Upper lobe of right lung (tissue), 1 donor: ENCODE measurements at regions not wholly inside any gene's neighbourhood (a gene's known extent, or its start where the extent isn't known, plus 50 kb on each side); places are given as distances from the start of the nearest gene placed in this dataset.

ENCODE experiments used
- ATAC-seq: fragments of 200-7000 bp; cut with Tn5 transposase; one replicate; pipeline ENCODE4 v1.9.1; 2020; ENCODE audit warnings: mild to moderate bottlenecking, moderate library complexity
- DNase-seq: peaks from one replicate; pipeline ENCODE4 v3.0.0-alpha.2; 2020
- H3K27ac ChIP-seq: fragments of 200-600 bp; one replicate; pipeline ENCODE4 v1.8.0; 2022
- H3K27me3 ChIP-seq: fragments of 200-600 bp; one replicate; pipeline ENCODE4 v1.8.0; 2022; ENCODE audit warnings: mild to moderate bottlenecking
- H3K36me3 ChIP-seq: fragments of 200-600 bp; one replicate; pipeline ENCODE4 v1.8.0; 2022
- H3K4me1 ChIP-seq: fragments of 200-600 bp; one replicate; pipeline ENCODE4 v1.8.0; 2022
- H3K4me3 ChIP-seq: fragments of 200-600 bp; one replicate; pipeline ENCODE4 v1.8.0; 2022; ENCODE audit warnings: mild to moderate bottlenecking
- H3K9me3 ChIP-seq: fragments of 200-600 bp; one replicate; pipeline ENCODE4 v1.8.0; 2022
- intact Hi-C: fragments of 100-400 bp; cut with DNase I; formaldehyde crosslinking; loops from one replicate; pipeline ENCODE4 v1.11.0; 2022
- TF ChIP-seq, protein P1 (sequence below): fragments of 200-600 bp; IDR thresholded peaks from one replicate; pipeline ENCODE4 v1.8.0; 2022; ENCODE audit warnings: antibody characterized with exemption
- donor health status: DM: no; HTN: yes; CAD: no; lungs with severe emphysema.

GRCh38 chr3:71962561-71963240 is 177.8 kb upstream of the PROK2 start:
- Histone ChIP-seq H3K27me3 (no peaks in the 10 kb centered on the region), H3K4me3 (no peak overlapping the region), H3K27ac (no peak overlapping the region), H3K4me1 (no peaks in the 10 kb centered on the region), H3K36me3 (no peaks in the 10 kb centered on the region), H3K9me3 (no peaks in the 10 kb centered on the region)
- intact Hi-C loops, result no loop called here
- DNase-seq (no peak), ATAC-seq (no peak)
- TF ChIP-seq, protein P1, sequence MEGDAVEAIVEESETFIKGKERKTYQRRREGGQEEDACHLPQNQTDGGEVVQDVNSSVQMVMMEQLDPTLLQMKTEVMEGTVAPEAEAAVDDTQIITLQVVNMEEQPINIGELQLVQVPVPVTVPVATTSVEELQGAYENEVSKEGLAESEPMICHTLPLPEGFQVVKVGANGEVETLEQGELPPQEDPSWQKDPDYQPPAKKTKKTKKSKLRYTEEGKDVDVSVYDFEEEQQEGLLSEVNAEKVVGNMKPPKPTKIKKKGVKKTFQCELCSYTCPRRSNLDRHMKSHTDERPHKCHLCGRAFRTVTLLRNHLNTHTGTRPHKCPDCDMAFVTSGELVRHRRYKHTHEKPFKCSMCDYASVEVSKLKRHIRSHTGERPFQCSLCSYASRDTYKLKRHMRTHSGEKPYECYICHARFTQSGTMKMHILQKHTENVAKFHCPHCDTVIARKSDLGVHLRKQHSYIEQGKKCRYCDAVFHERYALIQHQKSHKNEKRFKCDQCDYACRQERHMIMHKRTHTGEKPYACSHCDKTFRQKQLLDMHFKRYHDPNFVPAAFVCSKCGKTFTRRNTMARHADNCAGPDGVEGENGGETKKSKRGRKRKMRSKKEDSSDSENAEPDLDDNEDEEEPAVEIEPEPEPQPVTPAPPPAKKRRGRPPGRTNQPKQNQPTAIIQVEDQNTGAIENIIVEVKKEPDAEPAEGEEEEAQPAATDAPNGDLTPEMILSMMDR, result no peak

GRCh38 chr3:71961891-71962290 is 176.9 kb upstream of the PROK2 start:
- intact Hi-C loops, result no loop called here
- TF ChIP-seq, protein P1, result no peak
- no peak overlapping the region for H3K27ac ChIP-seq
- no peaks in the 10 kb centered on the region for H3K27me3 ChIP-seq
- no peaks in the 10 kb centered on the region for H3K9me3 ChIP-seq
- DNase-seq, result no peak
- no peaks in the 10 kb centered on the region for H3K4me1 ChIP-seq
- H3K36me3 ChIP-seq, result no peaks in the 10 kb centered on the region
- ATAC-seq, result no peak
- H3K4me3 ChIP-seq, result no peak overlapping the region

DNA sequence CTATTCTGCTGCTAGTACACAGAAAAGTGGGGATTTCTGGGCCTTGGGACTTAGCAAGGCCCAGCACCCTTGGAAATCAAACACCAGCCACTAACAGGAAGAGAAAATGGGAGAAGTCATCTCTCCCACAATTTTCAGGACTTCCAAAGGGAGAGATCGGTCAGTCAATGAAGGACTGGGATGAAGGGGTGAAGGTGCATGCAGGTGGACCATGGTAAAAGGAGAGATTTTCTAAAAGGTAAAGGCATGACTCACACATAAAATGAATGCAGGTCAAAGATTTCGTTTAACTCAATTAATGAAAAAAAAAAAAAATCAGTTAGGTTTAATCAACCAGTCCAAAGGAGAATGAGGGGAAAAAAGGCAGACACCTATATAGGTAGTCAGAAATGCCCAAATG is 176.4 kb upstream of the PROK2 start:
- Histone ChIP-seq H3K4me3 (no peak overlapping the region), H3K27ac (no peak overlapping the region), H3K4me1 (no peaks in the 10 kb centered on the region), H3K9me3 (no peaks in the 10 kb centered on the region), H3K36me3 (no peaks in the 10 kb centered on the region), H3K27me3 (no peaks in the 10 kb centered on the region)
- DNase-seq, result no peak
- no peak for ATAC-seq
- intact Hi-C loops, result no loop called here
- TF ChIP-seq, protein P1, result no peak

GRCh38 chr3:71958533-71958932 is 173.6 kb upstream of the PROK2 start:
- H3K27ac ChIP-seq, result no peak overlapping the region
- intact Hi-C loops, result no loop called here
- TF ChIP-seq, protein P1, result no peak

GRCh38 chr3:71956716-71957115 is 171.8 kb upstream of the PROK2 start:
- no peaks in the 10 kb centered on the region for H3K9me3 ChIP-seq
- intact Hi-C loops, result no loop called here
- no peaks in the 10 kb centered on the region for H3K27me3 ChIP-seq
- no peaks in the 10 kb centered on the region for H3K36me3 ChIP-seq
- TF ChIP-seq, protein P1, result no peak
- DNase-seq (no peak), ATAC-seq (peak; percentile 35)
- H3K4me3 ChIP-seq, result no peak overlapping the region
- peaks cover 10% of the 10 kb centered on the region for H3K4me1 ChIP-seq
- no peak overlapping the region for H3K27ac ChIP-seq

More at GRCh38 chr3:71958533-71958932, 173.6 kb upstream of the PROK2 start:
- Histone ChIP-seq H3K9me3 (no peaks in the 10 kb centered on the region), H3K27me3 (no peaks in the 10 kb centered on the region), H3K4me3 (no peak overlapping the region), H3K36me3 (no peaks in the 10 kb centered on the region), H3K4me1 (peaks cover 10% of the 10 kb centered on the region)
- DNase-seq (no peak), ATAC-seq (no peak)

DNA sequence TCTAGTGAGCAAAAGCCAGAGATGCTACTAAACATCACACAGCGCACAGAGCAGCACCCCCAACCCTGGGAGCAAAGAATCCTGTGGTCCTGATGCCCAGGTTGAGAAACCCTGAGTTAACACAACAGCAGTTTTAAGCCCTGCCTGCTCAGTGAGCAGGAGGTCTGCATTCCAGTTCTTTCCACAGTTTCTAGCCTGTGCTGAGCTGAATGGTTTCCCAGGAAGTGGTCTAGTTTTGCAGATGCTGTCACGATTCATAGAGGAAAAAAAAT is 171.1 kb upstream of the PROK2 start:
- Histone ChIP-seq H3K36me3 (no peaks in the 10 kb centered on the region), H3K4me1 (peaks cover 10% of the 10 kb centered on the region), H3K27ac (no peak overlapping the region), H3K27me3 (no peaks in the 10 kb centered on the region), H3K4me3 (no peak overlapping the region), H3K9me3 (no peaks in the 10 kb centered on the region)
- DNase-seq (no peak), ATAC-seq (no peak)
- intact Hi-C loops, result no loop called here
- TF ChIP-seq, protein P1, result no peak
